ENCODE measurements at regions not wholly inside any gene's neighbourhood (a gene's known extent, or its start where the extent isn't known, plus 50 kb on each side); places are given as distances from the start of the nearest gene placed in this dataset.

DNA sequence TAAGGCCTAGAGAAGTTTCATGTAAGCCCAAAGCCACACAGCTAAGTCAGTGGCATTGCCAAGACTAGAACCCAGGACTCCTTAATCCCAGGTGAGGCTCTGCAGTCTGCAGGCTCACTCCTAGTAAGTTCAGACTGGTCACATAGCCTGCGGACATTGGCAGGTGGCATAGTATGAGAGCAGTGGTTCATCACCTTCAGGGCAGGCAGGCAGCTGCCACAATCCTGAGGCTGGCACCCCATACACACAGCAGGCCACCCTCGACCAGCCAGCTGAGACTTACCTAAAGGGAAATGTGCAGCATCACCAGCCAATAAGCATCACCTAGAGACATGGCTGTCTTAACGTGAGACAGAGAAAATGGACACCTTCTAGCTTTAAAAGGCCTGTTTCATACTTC, 231.6 kb upstream of the UBASH3B start:
- no peak for DNase-seq
- no peaks in the 10 kb centered on the region for H3K36me3 ChIP-seq
- H3K4me3 ChIP-seq, result no peak overlapping the region
- H3K9me3 ChIP-seq, result no peaks in the 10 kb centered on the region
- intact Hi-C loops (cut with DNase I), result no loop called here
- H3K27me3 ChIP-seq, result no peaks in the 10 kb centered on the region
- no peak for TF ChIP-seq POLR2A (IDR thresholded peaks at IDR 0.05)
- no peaks in the 10 kb centered on the region for H3K4me1 ChIP-seq
- no peak overlapping the region for H3K27ac ChIP-seq
- WGBS, 2 donors, result 82 to 83% methylated on average over 3 of the region's 3 CpGs

DNA sequence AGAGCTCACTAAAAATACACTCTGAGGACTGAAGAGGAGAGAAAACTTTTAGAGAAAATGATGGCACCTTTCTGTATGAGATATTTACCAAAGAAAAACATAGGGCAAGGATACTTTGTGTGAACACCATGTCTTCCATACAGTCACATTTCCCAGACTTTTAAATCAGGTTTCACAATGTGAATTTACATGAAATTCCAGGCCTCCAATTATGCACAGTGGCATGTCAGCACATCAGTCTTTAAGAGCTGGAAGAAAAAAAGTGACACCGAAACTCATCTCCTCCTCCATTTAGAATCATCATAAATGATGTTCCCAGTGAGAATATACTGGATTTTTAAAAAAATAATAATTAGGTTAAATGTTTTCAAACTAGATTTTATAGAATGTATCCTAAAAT, 232.2 kb upstream of the UBASH3B start:
- Histone ChIP-seq H3K4me1 (no peaks in the 10 kb centered on the region), H3K4me3 (no peak overlapping the region), H3K27ac (no peak overlapping the region), H3K9me3 (no peaks in the 10 kb centered on the region), H3K36me3 (no peaks in the 10 kb centered on the region), H3K27me3 (no peaks in the 10 kb centered on the region)
- no peak for DNase-seq
- intact Hi-C loops (cut with DNase I), result no loop called here
- WGBS, 2 donors, result 95 to 100% methylated on average over 1 of the region's 1 CpG
- no peak for TF ChIP-seq POLR2A (IDR thresholded peaks at IDR 0.05)
- TF ChIP-seq, protein P1, sequence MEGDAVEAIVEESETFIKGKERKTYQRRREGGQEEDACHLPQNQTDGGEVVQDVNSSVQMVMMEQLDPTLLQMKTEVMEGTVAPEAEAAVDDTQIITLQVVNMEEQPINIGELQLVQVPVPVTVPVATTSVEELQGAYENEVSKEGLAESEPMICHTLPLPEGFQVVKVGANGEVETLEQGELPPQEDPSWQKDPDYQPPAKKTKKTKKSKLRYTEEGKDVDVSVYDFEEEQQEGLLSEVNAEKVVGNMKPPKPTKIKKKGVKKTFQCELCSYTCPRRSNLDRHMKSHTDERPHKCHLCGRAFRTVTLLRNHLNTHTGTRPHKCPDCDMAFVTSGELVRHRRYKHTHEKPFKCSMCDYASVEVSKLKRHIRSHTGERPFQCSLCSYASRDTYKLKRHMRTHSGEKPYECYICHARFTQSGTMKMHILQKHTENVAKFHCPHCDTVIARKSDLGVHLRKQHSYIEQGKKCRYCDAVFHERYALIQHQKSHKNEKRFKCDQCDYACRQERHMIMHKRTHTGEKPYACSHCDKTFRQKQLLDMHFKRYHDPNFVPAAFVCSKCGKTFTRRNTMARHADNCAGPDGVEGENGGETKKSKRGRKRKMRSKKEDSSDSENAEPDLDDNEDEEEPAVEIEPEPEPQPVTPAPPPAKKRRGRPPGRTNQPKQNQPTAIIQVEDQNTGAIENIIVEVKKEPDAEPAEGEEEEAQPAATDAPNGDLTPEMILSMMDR (IDR thresholded peaks at IDR 0.05), result no peak

DNA sequence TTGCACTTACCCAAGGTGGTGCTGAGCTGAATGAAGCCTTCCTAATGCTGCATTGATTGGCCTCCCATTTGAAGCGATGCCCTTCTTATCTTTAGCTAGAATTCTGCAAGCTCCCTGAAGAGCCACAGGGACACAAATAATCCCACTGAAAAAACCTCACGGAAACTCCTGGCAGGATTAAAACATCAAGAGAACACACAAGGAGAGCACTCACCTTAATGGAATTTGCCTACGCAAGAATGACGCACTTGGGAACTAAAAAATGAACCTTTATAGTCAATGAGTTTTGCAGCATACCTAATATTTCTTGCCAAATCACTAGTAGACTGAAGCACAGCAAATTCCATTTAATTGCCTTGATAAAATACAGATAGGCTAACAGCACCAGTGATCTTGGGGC, 232.8 kb upstream of the UBASH3B start:
- H3K4me3 ChIP-seq, result no peak overlapping the region
- no peaks in the 10 kb centered on the region for H3K27me3 ChIP-seq
- intact Hi-C loops (cut with DNase I), result no loop called here
- H3K4me1 ChIP-seq, result no peaks in the 10 kb centered on the region
- TF ChIP-seq, protein P1 (IDR thresholded peaks at IDR 0.05), result no peak
- no peak for TF ChIP-seq POLR2A (IDR thresholded peaks at IDR 0.05)
- DNase-seq, result no peak
- H3K36me3 ChIP-seq, result no peaks in the 10 kb centered on the region
- WGBS, 2 donors, result 86 to 91% methylated on average over 3 to 4 of the region's 4 CpGs
- H3K9me3 ChIP-seq, result no peaks in the 10 kb centered on the region
- H3K27ac ChIP-seq, result no peak overlapping the region

DNA sequence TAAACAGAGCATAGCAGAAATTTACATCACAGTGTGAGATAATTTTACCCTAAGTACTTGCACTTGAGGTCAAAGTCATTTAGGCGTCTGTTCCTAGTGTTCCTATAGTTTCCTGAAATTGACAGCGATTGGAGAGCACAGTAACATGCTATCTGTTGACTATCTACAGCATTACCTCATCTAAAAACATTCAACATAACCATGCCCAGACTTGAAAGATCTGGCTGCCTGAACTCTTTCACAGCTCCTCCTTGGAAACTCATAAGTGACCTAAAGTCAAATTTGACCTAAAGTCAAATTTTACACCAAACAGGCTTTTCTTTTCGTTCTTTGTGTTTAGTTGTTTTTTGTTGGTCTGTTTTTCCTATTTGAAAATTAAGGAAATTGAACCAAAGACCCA, 233.8 kb upstream of the UBASH3B start:
- TF ChIP-seq POLR2A (IDR thresholded peaks at IDR 0.05), result no peak
- TF ChIP-seq, protein P1 (IDR thresholded peaks at IDR 0.05), result no peak
- H3K9me3 ChIP-seq, result no peaks in the 10 kb centered on the region
- no peak overlapping the region for H3K27ac ChIP-seq
- intact Hi-C loops (cut with DNase I), result no loop called here
- DNase-seq, result no peak
- WGBS, 2 donors, result 53 to 54% methylated on average over 3 of the region's 3 CpGs
- no peaks in the 10 kb centered on the region for H3K4me1 ChIP-seq
- no peak overlapping the region for H3K4me3 ChIP-seq
- no peaks in the 10 kb centered on the region for H3K36me3 ChIP-seq
- H3K27me3 ChIP-seq, result no peaks in the 10 kb centered on the region

DNA sequence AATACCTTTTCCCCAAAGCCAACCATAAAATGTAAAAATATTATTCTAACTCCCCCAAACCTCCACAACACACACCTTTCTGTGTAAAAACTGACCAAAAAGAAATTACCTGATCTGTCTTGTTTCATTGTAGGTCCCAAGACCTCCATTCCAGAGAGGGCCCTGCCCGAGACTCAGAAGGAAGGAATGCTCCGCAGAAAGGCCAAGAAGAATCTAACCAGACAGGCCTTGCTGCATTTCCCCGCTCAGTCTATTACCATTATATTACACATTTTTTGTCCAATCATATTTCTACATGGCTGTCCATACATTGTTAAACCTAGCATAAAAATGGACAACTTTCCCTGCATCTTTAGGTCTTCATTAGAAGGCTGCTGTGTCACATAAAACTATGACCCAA, 237.5 kb upstream of the UBASH3B start:
- Histone ChIP-seq H3K36me3 (no peaks in the 10 kb centered on the region), H3K4me3 (no peak overlapping the region), H3K4me1 (no peaks in the 10 kb centered on the region), H3K9me3 (peaks cover 0 to 22% (median 11%) of the 10 kb centered on the region in 3 donors), H3K27me3 (no peaks in the 10 kb centered on the region), H3K27ac (no peak overlapping the region)
- no peak for DNase-seq
- intact Hi-C loops (cut with DNase I), result no loop called here
- 84 to 96% methylated on average over 3 of the region's 3 CpGs for WGBS, 2 donors
- TF ChIP-seq POLR2A (IDR thresholded peaks at IDR 0.05), result no peak
- TF ChIP-seq, protein P1 (IDR thresholded peaks at IDR 0.05), result no peak

DNA sequence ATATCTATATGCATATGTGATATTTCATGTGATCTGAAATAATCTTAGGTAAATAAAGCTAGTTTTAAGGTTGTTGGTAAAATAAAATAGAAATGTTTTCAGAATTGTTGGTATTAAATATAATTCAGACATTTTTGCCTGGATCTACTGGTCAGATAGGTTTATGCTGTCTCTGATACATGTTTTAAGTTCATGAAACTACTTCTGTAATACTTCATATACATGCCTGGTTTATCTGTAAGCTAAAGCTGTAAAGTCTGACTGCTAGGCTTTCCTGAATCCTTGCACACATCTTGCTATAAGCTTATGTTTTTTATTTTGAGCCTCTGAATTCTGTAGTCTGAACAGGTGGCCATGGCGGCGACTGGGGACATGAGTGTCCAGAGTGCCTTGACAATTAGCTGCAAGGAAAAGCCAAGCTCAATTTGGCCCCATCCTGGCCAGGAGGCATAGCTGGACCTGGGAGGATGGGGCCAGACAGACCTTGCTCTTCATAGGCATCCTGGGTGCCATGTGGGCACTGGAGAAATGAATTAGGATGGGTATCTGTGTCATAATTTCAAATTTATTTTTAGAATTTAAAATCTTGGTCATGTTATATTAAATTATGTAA, 241.0 kb upstream of the UBASH3B start:
- no peak for TF ChIP-seq POLR2A (IDR thresholded peaks at IDR 0.05)
- TF ChIP-seq, protein P1 (IDR thresholded peaks at IDR 0.05), result no peak
- Histone ChIP-seq H3K9me3 (peaks cover 0 to 22% (median 11%) of the 10 kb centered on the region in 3 donors), H3K27me3 (no peaks in the 10 kb centered on the region), H3K36me3 (no peaks in the 10 kb centered on the region), H3K4me3 (no peak overlapping the region), H3K27ac (no peak overlapping the region), H3K4me1 (no peaks in the 10 kb centered on the region)
- DNase-seq, result no peak
- intact Hi-C loops (cut with DNase I), result no loop called here
- 100% methylated on average over 2 of the region's 2 CpGs for WGBS, 2 donors
